KMS-11 (cell line): ENCODE measurements at regions not wholly inside any gene's neighbourhood (a gene's known extent, or its start where the extent isn't known, plus 50 kb on each side); places are given as distances from the start of the nearest gene placed in this dataset.

Experiments used
- H2AFZ ChIP-seq: fragments of 200-600 bp; sonication (generic); 2 replicates; pipeline ENCODE4 v1.6.1; 2016; ENCODE audit warnings: antibody characterized with exemption, mixed run types, low read depth
- H3K27ac ChIP-seq: fragments of 200-600 bp; sonication (generic); 2 replicates; pipeline ENCODE4 v1.6.1; 2016; ENCODE audit warnings: mild to moderate bottlenecking, mixed run types
- H3K27me3 ChIP-seq: fragments of 200-600 bp; sonication (generic); 2 replicates; pipeline ENCODE4 v1.6.1; 2017; ENCODE audit warnings: mild to moderate bottlenecking, low read depth, mixed run types, moderate library complexity; ENCODE audit not compliant: insufficient read depth
- H3K36me3 ChIP-seq: fragments of 200-600 bp; sonication (generic); 2 replicates; pipeline ENCODE4 v1.6.1; 2017; ENCODE audit warnings: mild to moderate bottlenecking, mixed run types; ENCODE audit not compliant: insufficient read depth
- H3K4me1 ChIP-seq: fragments of 200-600 bp; sonication (generic); 2 replicates; pipeline ENCODE4 v1.6.1; 2016; ENCODE audit warnings: mild to moderate bottlenecking, low read depth, mixed run types; ENCODE audit not compliant: poor library complexity, severe bottlenecking
- H3K4me2 ChIP-seq: fragments of 200-600 bp; sonication (generic); 2 replicates; pipeline ENCODE4 v1.7.0; 2016; ENCODE audit warnings: mild to moderate bottlenecking, mixed run types
- H3K4me3 ChIP-seq: fragments of 200-600 bp; sonication (generic); IDR thresholded peaks from 2 replicates; pipeline ENCODE4 v1.6.1; 2017; ENCODE audit warnings: low read depth, low read length, mixed read lengths; ENCODE audit not compliant: insufficient read depth
- H3K79me2 ChIP-seq: fragments of 200-600 bp; sonication (generic); 2 replicates; pipeline ENCODE4 v1.6.1; 2016; ENCODE audit warnings: low read depth, mixed run types; ENCODE audit not compliant: insufficient read depth
- H3K9ac ChIP-seq: fragments of 200-600 bp; sonication (generic); 2 replicates; pipeline ENCODE4 v1.6.1; 2016; ENCODE audit warnings: mild to moderate bottlenecking, mixed run types
- H4K20me1 ChIP-seq: fragments of 200-600 bp; sonication (generic); 2 replicates; pipeline ENCODE4 v1.6.1; 2016; ENCODE audit warnings: mild to moderate bottlenecking, mixed run types; ENCODE audit not compliant: insufficient read depth
- CTCF ChIP-seq: fragments of 200-600 bp; sonication (generic); conservative IDR thresholded peaks from 2 replicates; pipeline ENCODE4 v1.6.1; 2017; ENCODE audit warnings: low read depth, mild to moderate bottlenecking, antibody characterized with exemption, low read length, moderate library complexity, mixed read lengths

- H3K4me3 ChIP-seq = no peak overlapping the region
- H3K4me1 ChIP-seq = peaks cover 3% of the 10 kb centered on the region
- H2AFZ ChIP-seq = no peak overlapping the region
- TF ChIP-seq CTCF = no peak
- H3K9ac ChIP-seq = no peak overlapping the region
- H3K27me3 ChIP-seq = no peaks in the 10 kb centered on the region
- no peaks in the 10 kb centered on the region for H4K20me1 ChIP-seq
- H3K27ac ChIP-seq = no peak overlapping the region
- no peaks in the 10 kb centered on the region for H3K36me3 ChIP-seq
- no peaks in the 10 kb centered on the region for H3K79me2 ChIP-seq
- H3K4me2 ChIP-seq = no peak overlapping the region
Observed at GRCh38 chr5:82833277-82833676, 243.9 kb downstream of the TMEM167A start.

GRCh38 chr5:82832445-82832844 lies 244.7 kb downstream of the TMEM167A start:
- Histone ChIP-seq H3K27ac (no peak overlapping the region), H3K4me2 (no peak overlapping the region), H2AFZ (no peak overlapping the region), H3K9ac (no peak overlapping the region), H3K4me3 (no peak overlapping the region), H4K20me1 (no peaks in the 10 kb centered on the region), H3K27me3 (no peaks in the 10 kb centered on the region), H3K79me2 (no peaks in the 10 kb centered on the region), H3K4me1 (peaks cover 3% of the 10 kb centered on the region), H3K36me3 (no peaks in the 10 kb centered on the region)
- TF ChIP-seq CTCF = no peak

GRCh38 chr5:82828211-82828610 lies 249.0 kb downstream of the TMEM167A start:
- H3K9ac ChIP-seq = no peak overlapping the region
- H2AFZ ChIP-seq = no peak overlapping the region
- H3K4me2 ChIP-seq = no peak overlapping the region

GRCh38 chr5:82827651-82828050 lies 249.5 kb downstream of the TMEM167A start:
- Histone ChIP-seq H4K20me1 (no peaks in the 10 kb centered on the region), H3K4me2 (no peak overlapping the region), H3K4me3 (no peak overlapping the region), H3K79me2 (no peaks in the 10 kb centered on the region), H3K4me1 (peaks cover 3% of the 10 kb centered on the region), H3K9ac (no peak overlapping the region), H3K36me3 (no peaks in the 10 kb centered on the region), H2AFZ (no peak overlapping the region), H3K27me3 (no peaks in the 10 kb centered on the region), H3K27ac (no peak overlapping the region)
- no peak for TF ChIP-seq CTCF

More at GRCh38 chr5:82828211-82828610, 249.0 kb downstream of the TMEM167A start:
- peaks cover 3% of the 10 kb centered on the region for H3K4me1 ChIP-seq
- H3K36me3 ChIP-seq = no peaks in the 10 kb centered on the region
- H3K79me2 ChIP-seq = no peaks in the 10 kb centered on the region
- H3K4me3 ChIP-seq = no peak overlapping the region
- no peaks in the 10 kb centered on the region for H3K27me3 ChIP-seq
- no peak for TF ChIP-seq CTCF
- no peaks in the 10 kb centered on the region for H4K20me1 ChIP-seq
- H3K27ac ChIP-seq = no peak overlapping the region

- no peak overlapping the region for H3K9ac ChIP-seq
- H3K36me3 ChIP-seq = no peaks in the 10 kb centered on the region
- no peaks in the 10 kb centered on the region for H3K79me2 ChIP-seq
- H2AFZ ChIP-seq = no peak overlapping the region
- H3K27ac ChIP-seq = no peak overlapping the region
- H3K4me2 ChIP-seq = no peak overlapping the region
- no peak for TF ChIP-seq CTCF
- no peaks in the 10 kb centered on the region for H3K4me1 ChIP-seq
- no peaks in the 10 kb centered on the region for H4K20me1 ChIP-seq
- H3K27me3 ChIP-seq = no peaks in the 10 kb centered on the region
- H3K4me3 ChIP-seq = no peak overlapping the region
Observed at GRCh38 chr5:82822634-82822927, 254.6 kb downstream of the TMEM167A start.
